ENCODE measurements at regions not wholly inside any gene's neighbourhood (a gene's known extent, or its start where the extent isn't known, plus 50 kb on each side); places are given as distances from the start of the nearest gene placed in this dataset.

GRCh38 chr22:48456449-48456848, 1371.2 kb downstream of the BRD1 start:
- no peak for DNase-seq

- no peak for DNase-seq
Observed at GRCh38 chr22:48453751-48454485, 1373.8 kb downstream of the BRD1 start.

GRCh38 chr22:48453171-48453570, 1374.5 kb downstream of the BRD1 start:
- DNase-seq = no peak

- DNase-seq = no peak
Observed at GRCh38 chr22:48452766-48453165, 1374.9 kb downstream of the BRD1 start.

GRCh38 chr22:48451891-48452290, 1375.8 kb downstream of the BRD1 start:
- no peak for DNase-seq

GRCh38 chr22:48450188-48450825, 1377.4 kb downstream of the BRD1 start:
- no peak for DNase-seq

- no peak for DNase-seq
Observed at GRCh38 chr22:48449466-48450187, 1378.0 kb downstream of the BRD1 start.

- DNase-seq = no peak
Observed at GRCh38 chr22:48448821-48449220, 1378.9 kb downstream of the BRD1 start.

- DNase-seq = no peak
Observed at GRCh38 chr22:48445113-48445827, 1382.4 kb downstream of the BRD1 start.

- DNase-seq = no peak
Observed at GRCh38 chr22:48444320-48445112, 1383.2 kb downstream of the BRD1 start.

- no peak for DNase-seq
Observed at GRCh38 chr22:48443680-48444079, 1384.0 kb downstream of the BRD1 start.

GRCh38 chr22:48442663-48443062, 1385.0 kb downstream of the BRD1 start:
- no peak for DNase-seq

GRCh38 chr22:48441553-48441850, 1386.2 kb downstream of the BRD1 start:
- no peak for DNase-seq

GRCh38 chr22:48440673-48441552, 1386.8 kb downstream of the BRD1 start:
- DNase-seq = no peak

GRCh38 chr22:48440176-48440575, 1387.5 kb downstream of the BRD1 start:
- no peak for DNase-seq

- no peak for DNase-seq
Observed at GRCh38 chr22:48439560-48440135, 1388.0 kb downstream of the BRD1 start.

- DNase-seq = no peak
Observed at GRCh38 chr22:48438800-48439559, 1388.7 kb downstream of the BRD1 start.

GRCh38 chr22:48438096-48438495, 1389.6 kb downstream of the BRD1 start:
- DNase-seq = no peak

- no peak for DNase-seq
Observed at GRCh38 chr22:48436201-48436931, 1391.3 kb downstream of the BRD1 start.
